ENCODE measurements at regions not wholly inside any gene's neighbourhood (a gene's known extent, or its start where the extent isn't known, plus 50 kb on each side); places are given as distances from the start of the nearest gene placed in this dataset.

- H3K27ac Mint-ChIP-seq, result no peak overlapping the region
- no peaks in the 10 kb centered on the region for H3K9me3 ChIP-seq (ENCODE audit: control insufficient read depth, insufficient read depth, low read length)
- H3K4me1 Mint-ChIP-seq, result no peaks in the 10 kb centered on the region
- 93% methylated on average over 1 of the region's 1 CpG for WGBS (ENCODE audit: insufficient coverage)
- H3K4me3 Mint-ChIP-seq, result no peak overlapping the region
- DNase-seq, result no peak
- ATAC-seq, result no peak
- no peak overlapping the region for H3K27ac ChIP-seq (ENCODE audit: low read length)
- no peaks in the 10 kb centered on the region for H3K9me3 Mint-ChIP-seq
- H3K4me1 ChIP-seq (ENCODE audit: control insufficient read depth, insufficient read depth, low read length), result no peaks in the 10 kb centered on the region
- H3K4me3 ChIP-seq (ENCODE audit: low read length), result no peak overlapping the region
- H3K36me3 ChIP-seq (ENCODE audit: control insufficient read depth, insufficient read depth, low read length), result no peaks in the 10 kb centered on the region
- peaks cover 21 to 25% of the 10 kb centered on the region in 2 donors for H3K27me3 Mint-ChIP-seq (ENCODE audit: low read depth in 2 of 2)
- H3K36me3 Mint-ChIP-seq, result no peaks in the 10 kb centered on the region
- no peaks in the 10 kb centered on the region for H3K27me3 ChIP-seq (ENCODE audit: control insufficient read depth, insufficient read depth, low read length)
- TF ChIP-seq CTCF (IDR thresholded peaks at IDR 0.05), result no peak
- intact Hi-C loops (cut with micrococcal nuclease), result no loop called here
These were observed 240.8 kb downstream of the GATA3 start for GRCh38 chr10:8295311-8295710.

GRCh38 chr10:8296090-8296733, 241.7 kb downstream of the GATA3 start:
- intact Hi-C loops (cut with micrococcal nuclease), result no loop called here
- no peak for DNase-seq
- Histone ChIP-seq H3K36me3 (ENCODE audit: control insufficient read depth, insufficient read depth, low read length) (no peaks in the 10 kb centered on the region), H3K27ac (ENCODE audit: low read length) (no peak overlapping the region), H3K27me3 (ENCODE audit: control insufficient read depth, insufficient read depth, low read length) (no peaks in the 10 kb centered on the region), H3K4me3 (ENCODE audit: low read length) (no peak overlapping the region), H3K4me1 (ENCODE audit: control insufficient read depth, insufficient read depth, low read length) (no peaks in the 10 kb centered on the region), H3K9me3 (ENCODE audit: control insufficient read depth, insufficient read depth, low read length) (no peaks in the 10 kb centered on the region)
- no peak for ATAC-seq
- Mint-ChIP-seq H3K4me1 (no peaks in the 10 kb centered on the region), H3K36me3 (no peaks in the 10 kb centered on the region), H3K4me3 (no peak overlapping the region), H3K27ac (no peak overlapping the region), H3K27me3 (ENCODE audit: low read depth in 2 of 2) (peaks cover 17 to 25% of the 10 kb centered on the region in 2 donors), H3K9me3 (no peaks in the 10 kb centered on the region)
- TF ChIP-seq CTCF (IDR thresholded peaks at IDR 0.05), result no peak
- WGBS (ENCODE audit: insufficient coverage), result 93% methylated on average over 22 of the region's 22 CpGs

- H3K4me3 Mint-ChIP-seq, result no peak overlapping the region
- TF ChIP-seq CTCF (IDR thresholded peaks at IDR 0.05), result no peak
- Histone ChIP-seq H3K36me3 (ENCODE audit: control insufficient read depth, insufficient read depth, low read length) (no peaks in the 10 kb centered on the region), H3K4me1 (ENCODE audit: control insufficient read depth, insufficient read depth, low read length) (no peaks in the 10 kb centered on the region), H3K4me3 (ENCODE audit: low read length) (no peak overlapping the region), H3K9me3 (ENCODE audit: control insufficient read depth, insufficient read depth, low read length) (no peaks in the 10 kb centered on the region), H3K27ac (ENCODE audit: low read length) (no peak overlapping the region), H3K27me3 (ENCODE audit: control insufficient read depth, insufficient read depth, low read length) (no peaks in the 10 kb centered on the region)
- intact Hi-C loops (cut with micrococcal nuclease), result no loop called here
- peaks cover 17 to 25% of the 10 kb centered on the region in 2 donors for H3K27me3 Mint-ChIP-seq (ENCODE audit: low read depth in 2 of 2)
- H3K36me3 Mint-ChIP-seq, result no peaks in the 10 kb centered on the region
- ATAC-seq (no peak), DNase-seq (no peak)
- WGBS (ENCODE audit: insufficient coverage), result 76% methylated on average over 2 of the region's 2 CpGs
- H3K4me1 Mint-ChIP-seq, result no peaks in the 10 kb centered on the region
- no peak overlapping the region for H3K27ac Mint-ChIP-seq
- no peaks in the 10 kb centered on the region for H3K9me3 Mint-ChIP-seq
These were observed 242.2 kb downstream of the GATA3 start for GRCh38 chr10:8296734-8297101.

- Histone ChIP-seq H3K27ac (ENCODE audit: low read length) (no peak overlapping the region), H3K27me3 (ENCODE audit: control insufficient read depth, insufficient read depth, low read length) (no peaks in the 10 kb centered on the region), H3K36me3 (ENCODE audit: control insufficient read depth, insufficient read depth, low read length) (no peaks in the 10 kb centered on the region), H3K4me1 (ENCODE audit: control insufficient read depth, insufficient read depth, low read length) (no peaks in the 10 kb centered on the region), H3K4me3 (ENCODE audit: low read length) (no peak overlapping the region), H3K9me3 (ENCODE audit: control insufficient read depth, insufficient read depth, low read length) (no peaks in the 10 kb centered on the region)
- Mint-ChIP-seq H3K27ac (no peak overlapping the region), H3K4me1 (no peaks in the 10 kb centered on the region), H3K9me3 (no peaks in the 10 kb centered on the region), H3K4me3 (no peak overlapping the region), H3K27me3 (ENCODE audit: low read depth in 2 of 2) (peaks cover 18 to 27% of the 10 kb centered on the region in 2 donors), H3K36me3 (no peaks in the 10 kb centered on the region)
- WGBS (ENCODE audit: insufficient coverage), result 90% methylated on average over 2 of the region's 2 CpGs
- no peak for TF ChIP-seq CTCF (IDR thresholded peaks at IDR 0.05)
- no peak for DNase-seq
- intact Hi-C loops (cut with micrococcal nuclease), result no loop called here
- ATAC-seq, result no peak
These were observed 242.6 kb downstream of the GATA3 start for GRCh38 chr10:8297107-8297506.
